ENCODE measurements at regions not wholly inside any gene's neighbourhood (a gene's known extent, or its start where the extent isn't known, plus 50 kb on each side); places are given as distances from the start of the nearest gene placed in this dataset.
"Not testable (repeated sequence)": the region's sequence is repeated elsewhere in the genome, so short reads cannot be mapped to it uniquely, and the experiment has no call there.

- no peak for DNase-seq (ENCODE audit: low spot score)
These were observed 338.2 kb downstream of the TLE1 start for GRCh38 chr9:81351166-81351565.

- no peak for DNase-seq (ENCODE audit: low spot score)
These were observed 345.0 kb downstream of the TLE1 start for GRCh38 chr9:81344366-81344765.

GRCh38 chr9:81335879-81336421 is 353.4 kb downstream of the TLE1 start:
- no peak for DNase-seq (ENCODE audit: low spot score)

- DNase-seq (ENCODE audit: low spot score), result no peak
These were observed 367.8 kb downstream of the TLE1 start for GRCh38 chr9:81321551-81321950.

GRCh38 chr9:81320909-81321482 is 368.4 kb downstream of the TLE1 start:
- no peak for DNase-seq (ENCODE audit: low spot score)

- no peak for DNase-seq (ENCODE audit: low spot score)
These were observed 370.8 kb downstream of the TLE1 start for GRCh38 chr9:81318571-81318970.

GRCh38 chr9:81317939-81318338 is 371.4 kb downstream of the TLE1 start:
- no peak for DNase-seq (ENCODE audit: low spot score)

GRCh38 chr9:81317223-81317622 is 372.1 kb downstream of the TLE1 start:
- no peak for DNase-seq (ENCODE audit: low spot score)

- DNase-seq (ENCODE audit: low spot score), result no peak
These were observed 374.9 kb downstream of the TLE1 start for GRCh38 chr9:81314490-81314889.

GRCh38 chr9:81313877-81314276 is 375.5 kb downstream of the TLE1 start:
- no peak for DNase-seq (ENCODE audit: low spot score)

- DNase-seq (ENCODE audit: low spot score), result no peak
These were observed 377.0 kb downstream of the TLE1 start for GRCh38 chr9:81312346-81312745.

GRCh38 chr9:81308404-81308803 is 380.9 kb downstream of the TLE1 start:
- no peak for DNase-seq (ENCODE audit: low spot score)

GRCh38 chr9:81307791-81308190 is 381.6 kb downstream of the TLE1 start:
- not testable (repeated sequence) for DNase-seq (ENCODE audit: low spot score)

GRCh38 chr9:81305561-81306182 is 383.7 kb downstream of the TLE1 start:
- no peak for DNase-seq (ENCODE audit: low spot score)

GRCh38 chr9:81303658-81304057 is 385.7 kb downstream of the TLE1 start:
- no peak for DNase-seq (ENCODE audit: low spot score)

- DNase-seq (ENCODE audit: low spot score), result no peak
These were observed 395.7 kb downstream of the TLE1 start for GRCh38 chr9:81293651-81294050.

GRCh38 chr9:81292056-81292805 is 397.1 kb downstream of the TLE1 start:
- no peak for DNase-seq (ENCODE audit: low spot score)

GRCh38 chr9:81289622-81290021 is 399.7 kb downstream of the TLE1 start:
- no peak for DNase-seq (ENCODE audit: low spot score)

- no peak for DNase-seq (ENCODE audit: low spot score)
These were observed 421.3 kb downstream of the TLE1 start for GRCh38 chr9:81268048-81268447.

- no peak for DNase-seq (ENCODE audit: low spot score)
These were observed 422.7 kb downstream of the TLE1 start for GRCh38 chr9:81266674-81267073.

- no peak for DNase-seq (ENCODE audit: low spot score)
These were observed 423.3 kb downstream of the TLE1 start for GRCh38 chr9:81266086-81266485.

GRCh38 chr9:81264516-81264915 is 424.8 kb downstream of the TLE1 start:
- no peak for DNase-seq (ENCODE audit: low spot score)

GRCh38 chr9:81259896-81260295 is 429.5 kb downstream of the TLE1 start:
- DNase-seq (ENCODE audit: low spot score), result no peak
